RWPE1 (cell line): ENCODE measurements at regions not wholly inside any gene's neighbourhood (a gene's known extent, or its start where the extent isn't known, plus 50 kb on each side); places are given as distances from the start of the nearest gene placed in this dataset.
"Not testable (repeated sequence)": the region's sequence is repeated elsewhere in the genome, so short reads cannot be mapped to it uniquely, and the experiment has no call there.

Experiments
- CTCF ChIA-PET: fragments of 350-600 bp; sonication (Branson Sonifier 250); formaldehyde crosslinking; extraction: SDS; loops from one replicate; lab custom pipeline; 2021; lab: Yijun Ruan, JAX
- POLR2A ChIA-PET: fragments of 400-600 bp; formaldehyde crosslinking; extraction: SDS; loops from one replicate; lab custom pipeline; 2020; ENCODE audit warnings: antibody characterized with exemption; ENCODE audit not compliant: low non-redundant PET; lab: Yijun Ruan, JAX
- DNase-seq: peaks from one replicate; pipeline ENCODE4 v3.0.0; 2012; ENCODE audit warnings: low spot score
- H3K27ac ChIP-seq: fragments of 450-650 bp; 2 replicates; pipeline ENCODE4 v1.5.1; 2017
- TF ChIP-seq, protein P1 (sequence below): fragments of 450-650 bp; conservative IDR thresholded peaks from 2 replicates; pipeline ENCODE4 v1.5.1; 2017; ENCODE audit warnings: low read depth, mild to moderate bottlenecking

GRCh38 chr3:27642796-27643195 is 79.3 kb downstream of the EOMES start:
- DNase-seq = no peak
- TF ChIP-seq, protein P1, sequence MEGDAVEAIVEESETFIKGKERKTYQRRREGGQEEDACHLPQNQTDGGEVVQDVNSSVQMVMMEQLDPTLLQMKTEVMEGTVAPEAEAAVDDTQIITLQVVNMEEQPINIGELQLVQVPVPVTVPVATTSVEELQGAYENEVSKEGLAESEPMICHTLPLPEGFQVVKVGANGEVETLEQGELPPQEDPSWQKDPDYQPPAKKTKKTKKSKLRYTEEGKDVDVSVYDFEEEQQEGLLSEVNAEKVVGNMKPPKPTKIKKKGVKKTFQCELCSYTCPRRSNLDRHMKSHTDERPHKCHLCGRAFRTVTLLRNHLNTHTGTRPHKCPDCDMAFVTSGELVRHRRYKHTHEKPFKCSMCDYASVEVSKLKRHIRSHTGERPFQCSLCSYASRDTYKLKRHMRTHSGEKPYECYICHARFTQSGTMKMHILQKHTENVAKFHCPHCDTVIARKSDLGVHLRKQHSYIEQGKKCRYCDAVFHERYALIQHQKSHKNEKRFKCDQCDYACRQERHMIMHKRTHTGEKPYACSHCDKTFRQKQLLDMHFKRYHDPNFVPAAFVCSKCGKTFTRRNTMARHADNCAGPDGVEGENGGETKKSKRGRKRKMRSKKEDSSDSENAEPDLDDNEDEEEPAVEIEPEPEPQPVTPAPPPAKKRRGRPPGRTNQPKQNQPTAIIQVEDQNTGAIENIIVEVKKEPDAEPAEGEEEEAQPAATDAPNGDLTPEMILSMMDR = no peak
- ChIA-PET POLR2A (no interaction called here), CTCF (interaction anchor here (0.7 kb wide), 1 partner anchor 34 kb away, joined by 3 read pairs; no protein-coding TSS in a partner anchor)
- H3K27ac ChIP-seq = no peak overlapping the region

DNA sequence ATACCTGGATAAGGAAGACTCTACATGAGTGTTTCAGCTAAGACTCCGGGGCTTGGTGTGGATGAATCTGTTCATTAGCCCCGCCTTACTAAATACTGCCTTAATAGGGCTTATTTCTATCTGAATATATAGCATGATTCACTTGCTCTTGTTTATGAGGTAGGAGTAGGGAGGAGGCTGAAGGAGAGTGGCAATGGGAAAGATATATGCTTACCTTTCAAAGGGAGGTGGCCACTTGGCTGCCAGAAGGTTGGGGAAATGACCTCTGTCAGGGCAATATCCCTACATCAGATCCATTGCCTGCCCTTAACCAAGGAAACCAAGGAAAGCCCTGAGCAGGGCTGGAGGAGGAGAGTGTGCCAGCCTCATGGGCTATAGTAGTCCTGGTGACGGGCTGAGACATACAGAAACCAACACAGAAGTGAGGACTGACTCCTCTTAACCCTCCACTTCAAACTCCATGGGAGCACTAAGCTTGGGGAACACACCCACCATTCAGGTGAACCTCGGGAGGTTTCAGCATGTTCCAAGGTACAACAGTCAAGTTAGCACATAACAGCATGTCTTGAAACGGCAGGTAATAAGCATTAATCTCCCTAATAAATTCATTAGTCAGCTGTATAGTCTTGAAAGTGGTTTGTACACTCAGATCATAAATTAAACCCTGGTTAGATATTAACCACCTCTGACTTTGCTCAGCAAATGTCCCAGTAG is 80.1 kb downstream of the EOMES start:
- TF ChIP-seq, protein P1 = no peak
- no peak for DNase-seq
- ChIA-PET CTCF (no interaction called here), POLR2A (no interaction called here)
- H3K27ac ChIP-seq = no peak overlapping the region

DNA sequence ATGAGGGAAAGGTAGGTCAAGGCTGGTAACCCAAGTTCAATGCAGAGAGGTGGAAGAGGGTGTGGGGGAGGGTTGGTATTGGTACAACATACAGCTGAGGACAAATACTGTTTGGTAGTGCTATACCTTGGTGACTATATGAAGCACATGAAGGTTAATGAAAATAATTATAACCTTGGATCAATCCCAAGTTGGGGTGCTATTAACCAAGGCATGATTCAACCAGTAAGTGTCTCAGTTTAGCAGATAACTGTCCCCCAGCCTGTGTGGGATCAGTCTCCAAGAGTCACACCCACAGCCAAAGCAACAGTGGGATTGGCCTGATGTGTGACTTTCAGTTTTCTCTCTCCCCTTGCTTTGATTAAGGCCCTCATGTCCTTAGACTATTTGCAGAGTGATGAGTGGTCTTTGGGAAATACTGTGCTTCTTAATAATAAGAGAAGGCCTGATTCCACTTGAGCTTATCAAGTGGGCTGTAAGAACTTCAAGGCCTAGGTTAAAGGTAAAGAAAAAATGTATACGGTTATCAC is 80.8 kb downstream of the EOMES start:
- CTCF ChIA-PET = no interaction called here
- no peak overlapping the region for H3K27ac ChIP-seq
- POLR2A ChIA-PET = no interaction called here
- TF ChIP-seq, protein P1 = no peak
- no peak for DNase-seq

- TF ChIP-seq, protein P1 = no peak
- ChIA-PET POLR2A (no interaction called here), CTCF (no interaction called here)
- no peak overlapping the region for H3K27ac ChIP-seq
- no peak for DNase-seq
These were observed 82.9 kb downstream of the EOMES start for GRCh38 chr3:27639271-27639670.

DNA sequence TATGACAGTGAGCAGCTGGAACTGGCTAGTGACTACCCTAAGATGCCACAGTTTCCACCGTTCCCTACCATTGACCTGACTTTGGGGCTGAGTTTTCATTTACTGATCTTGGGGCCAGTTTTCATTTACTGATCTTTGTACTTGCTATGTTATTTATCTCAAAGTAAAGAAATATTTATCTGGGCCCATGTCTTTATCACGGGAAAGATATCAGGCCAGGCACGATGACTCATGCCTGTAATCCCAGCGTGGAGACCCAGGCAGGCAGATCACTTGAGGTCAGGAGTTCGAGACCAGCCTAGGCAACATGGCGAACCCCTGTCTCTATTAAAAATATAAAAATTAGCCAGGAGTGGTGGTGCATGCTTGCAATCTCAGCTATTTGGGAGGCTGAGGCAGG is 83.5 kb downstream of the EOMES start:
- no peak overlapping the region for H3K27ac ChIP-seq
- CTCF ChIA-PET = no interaction called here
- no peak for DNase-seq
- TF ChIP-seq, protein P1 = no peak
- POLR2A ChIA-PET = no interaction called here

GRCh38 chr3:27637346-27637995 is 84.7 kb downstream of the EOMES start:
- no peak for DNase-seq
- CTCF ChIA-PET = interaction anchor here (0.5 kb wide), 1 partner anchor 336 kb away, joined by 4 read pairs; no protein-coding TSS in a partner anchor
- POLR2A ChIA-PET = no interaction called here
- TF ChIP-seq, protein P1 = no peak
- no peak overlapping the region for H3K27ac ChIP-seq

DNA sequence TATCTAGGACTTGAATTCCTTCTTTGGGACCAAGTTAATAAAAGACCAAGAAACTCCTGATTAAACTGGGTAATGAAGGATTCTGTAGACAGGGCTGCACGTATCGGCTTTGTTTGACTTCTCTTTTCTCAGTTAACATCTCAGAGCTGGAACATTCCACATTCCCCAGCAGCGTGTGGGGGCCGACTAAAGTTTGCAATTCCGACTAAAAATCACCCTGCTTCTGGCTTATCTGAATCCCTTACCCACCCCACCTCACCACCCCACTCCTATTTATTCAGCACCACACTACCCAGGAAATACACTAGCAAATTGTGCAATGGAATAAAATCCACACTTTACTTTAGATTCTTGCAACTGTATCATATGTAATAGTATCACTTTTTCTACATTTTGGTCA is 87.1 kb downstream of the EOMES start:
- POLR2A ChIA-PET, H3K27ac ChIP-seq, CTCF ChIA-PET, DNase-seq: not testable (repeated sequence)
